ENCODE measurements at regions not wholly inside any gene's neighbourhood (a gene's known extent, or its start where the extent isn't known, plus 50 kb on each side); places are given as distances from the start of the nearest gene placed in this dataset.

DNA sequence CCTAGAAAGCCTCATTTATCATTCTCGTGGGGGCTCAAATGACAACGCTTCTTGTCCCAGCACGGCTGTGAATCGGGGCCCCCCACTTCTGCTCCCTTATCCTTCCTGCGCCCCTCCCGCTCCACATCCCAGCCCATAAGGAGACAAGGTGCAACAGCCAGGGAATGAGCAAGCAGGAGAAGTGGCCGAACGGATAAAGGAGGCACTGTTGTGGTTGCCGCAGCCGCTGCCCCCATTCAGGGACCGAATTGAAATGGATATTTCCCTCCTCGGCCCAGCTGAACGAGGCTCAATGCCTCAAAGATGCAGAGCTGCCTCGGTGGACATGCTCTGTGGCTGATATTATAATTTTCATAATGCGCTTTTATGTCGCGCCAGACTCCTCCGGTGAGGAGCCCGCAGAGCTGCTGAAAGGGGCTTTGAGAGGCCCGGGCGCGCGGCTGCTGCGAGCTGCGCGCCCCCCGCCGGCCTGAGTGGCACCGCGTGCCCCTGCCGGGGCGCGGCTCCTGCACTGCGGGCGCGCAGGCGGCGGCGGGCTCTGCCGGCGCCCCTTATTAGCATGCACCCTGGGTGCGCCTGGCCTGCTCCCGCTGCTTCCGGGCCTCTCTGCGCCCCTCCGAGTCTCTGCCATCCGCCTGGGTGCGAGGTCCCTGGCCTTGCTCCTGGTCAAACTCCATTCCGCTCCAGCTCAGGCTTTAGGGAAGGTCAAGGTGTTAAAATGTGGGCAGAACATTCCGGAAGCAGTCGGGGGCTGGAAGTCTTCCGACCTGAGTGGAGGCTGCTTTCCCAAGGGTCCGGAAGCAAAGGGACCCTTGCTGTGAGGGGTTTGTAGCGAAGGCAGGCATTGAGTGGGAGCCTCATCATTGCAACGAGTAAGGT lies 68.2 kb upstream of the TMEM33 start:
- POLR2A ChIA-PET: no interaction called here
- no peak for ATAC-seq (ENCODE audit: low read depth)

DNA sequence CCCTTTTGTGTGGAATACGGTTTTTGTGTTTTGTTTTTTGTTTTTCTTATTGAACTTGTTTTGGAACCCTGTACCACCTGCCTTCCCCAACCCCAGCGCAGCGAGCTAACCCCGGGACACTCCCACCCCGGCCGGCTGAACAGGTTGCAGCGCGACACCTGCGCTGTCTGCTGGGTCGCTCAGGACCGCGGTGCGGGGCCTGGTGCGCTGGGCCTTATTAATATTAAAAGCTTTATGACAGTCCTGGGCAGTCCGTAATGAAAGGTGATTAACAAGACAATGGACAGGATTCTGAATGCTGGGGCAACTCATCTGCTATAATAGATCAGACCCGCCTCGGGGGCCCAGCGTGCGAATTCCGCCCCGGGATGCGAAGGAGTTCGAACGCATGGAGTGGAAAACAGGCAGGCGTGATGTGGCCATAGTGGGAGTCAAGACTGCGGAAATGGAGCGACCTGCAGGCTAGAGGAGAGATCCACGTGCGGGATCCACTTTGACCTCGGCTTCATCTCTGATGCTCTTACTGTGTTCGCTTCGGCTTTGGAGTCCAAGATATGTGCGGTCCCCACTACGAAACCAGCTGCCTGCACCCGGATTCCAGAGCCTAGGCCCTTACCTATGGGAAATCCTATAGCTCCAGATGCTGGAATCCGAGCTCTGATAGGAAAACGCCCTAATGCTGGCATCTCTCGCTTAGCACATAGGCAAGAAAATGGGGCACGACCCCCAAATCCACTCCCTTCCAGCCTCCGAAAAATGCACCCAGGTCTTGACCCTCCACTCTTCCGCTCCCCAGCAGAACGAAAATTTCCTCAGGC lies 69.0 kb upstream of the TMEM33 start:
- CTCF ChIA-PET: no interaction called here
- Mint-ChIP-seq H3K36me3 (ENCODE audit: low read depth) (no peaks in the 10 kb centered on the region), H3K27me3 (peaks cover 64% of the 10 kb centered on the region), H3K27ac (no peak overlapping the region), H3K9me3 (no peaks in the 10 kb centered on the region), H3K4me1 (peaks cover 11% of the 10 kb centered on the region), H3K4me3 (no peak overlapping the region)
- intact Hi-C loops (cut with micrococcal nuclease): no loop called here
- POLR2A ChIA-PET: no interaction called here
- no peak for DNase-seq
- TF ChIP-seq, protein P1, sequence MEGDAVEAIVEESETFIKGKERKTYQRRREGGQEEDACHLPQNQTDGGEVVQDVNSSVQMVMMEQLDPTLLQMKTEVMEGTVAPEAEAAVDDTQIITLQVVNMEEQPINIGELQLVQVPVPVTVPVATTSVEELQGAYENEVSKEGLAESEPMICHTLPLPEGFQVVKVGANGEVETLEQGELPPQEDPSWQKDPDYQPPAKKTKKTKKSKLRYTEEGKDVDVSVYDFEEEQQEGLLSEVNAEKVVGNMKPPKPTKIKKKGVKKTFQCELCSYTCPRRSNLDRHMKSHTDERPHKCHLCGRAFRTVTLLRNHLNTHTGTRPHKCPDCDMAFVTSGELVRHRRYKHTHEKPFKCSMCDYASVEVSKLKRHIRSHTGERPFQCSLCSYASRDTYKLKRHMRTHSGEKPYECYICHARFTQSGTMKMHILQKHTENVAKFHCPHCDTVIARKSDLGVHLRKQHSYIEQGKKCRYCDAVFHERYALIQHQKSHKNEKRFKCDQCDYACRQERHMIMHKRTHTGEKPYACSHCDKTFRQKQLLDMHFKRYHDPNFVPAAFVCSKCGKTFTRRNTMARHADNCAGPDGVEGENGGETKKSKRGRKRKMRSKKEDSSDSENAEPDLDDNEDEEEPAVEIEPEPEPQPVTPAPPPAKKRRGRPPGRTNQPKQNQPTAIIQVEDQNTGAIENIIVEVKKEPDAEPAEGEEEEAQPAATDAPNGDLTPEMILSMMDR (IDR thresholded peaks at IDR 0.05): no peak
- ATAC-seq (ENCODE audit: low read depth): no peak

More for the DNA sequence above, 68.2 kb upstream of the TMEM33 start:
- CTCF ChIA-PET: no interaction called here
- Mint-ChIP-seq H3K27me3 (peaks cover 67% of the 10 kb centered on the region), H3K4me1 (peaks cover 11% of the 10 kb centered on the region), H3K9me3 (no peaks in the 10 kb centered on the region), H3K36me3 (ENCODE audit: low read depth) (no peaks in the 10 kb centered on the region), H3K27ac (no peak overlapping the region), H3K4me3 (peak overlapping the region; percentile 20)
- DNase-seq: no peak
- intact Hi-C loops (cut with micrococcal nuclease): no loop called here
- TF ChIP-seq, protein P1 (IDR thresholded peaks at IDR 0.05): no peak

- no peak overlapping the region for H3K27ac Mint-ChIP-seq
- peaks cover 11% of the 10 kb centered on the region for H3K4me1 Mint-ChIP-seq
- peaks cover 61% of the 10 kb centered on the region for H3K27me3 Mint-ChIP-seq
- no peak overlapping the region for H3K4me3 Mint-ChIP-seq
- TF ChIP-seq, protein P1 (IDR thresholded peaks at IDR 0.05): no peak
- CTCF ChIA-PET: no interaction called here
- H3K36me3 Mint-ChIP-seq (ENCODE audit: low read depth): no peaks in the 10 kb centered on the region
- DNase-seq: no peak
- intact Hi-C loops (cut with micrococcal nuclease): no loop called here
- H3K9me3 Mint-ChIP-seq: no peaks in the 10 kb centered on the region
- ATAC-seq (ENCODE audit: low read depth): no peak
- POLR2A ChIA-PET: no interaction called here
Observed at GRCh38 chr4:41865306-41865980, 69.8 kb upstream of the TMEM33 start.

DNA sequence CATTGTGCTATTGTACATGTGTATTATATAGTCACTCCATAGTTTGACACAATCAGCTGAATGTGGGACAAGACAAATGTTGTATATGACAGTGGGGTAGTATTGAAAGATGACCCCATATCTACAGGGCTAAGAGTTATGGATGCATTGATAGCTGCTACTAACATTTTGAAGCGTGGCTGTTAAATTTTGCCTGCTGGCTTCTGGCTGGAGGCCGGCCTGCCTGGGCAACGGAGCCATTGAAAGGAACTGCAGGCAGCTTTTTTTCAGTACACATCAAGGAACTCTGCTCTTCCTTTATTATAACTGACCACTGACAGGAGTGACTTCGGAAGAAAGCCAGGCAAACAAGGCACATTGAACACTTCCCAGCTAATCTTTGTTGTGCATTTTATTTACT lies 76.1 kb upstream of the TMEM33 start:
- TF ChIP-seq, protein P1 (IDR thresholded peaks at IDR 0.05): no peak
- ChIA-PET CTCF (no interaction called here), POLR2A (no interaction called here)
- peaks cover 34% of the 10 kb centered on the region for H3K27me3 Mint-ChIP-seq
- intact Hi-C loops (cut with micrococcal nuclease): no loop called here
- H3K4me1 Mint-ChIP-seq: no peaks in the 10 kb centered on the region
- ATAC-seq (ENCODE audit: low read depth): no peak
- H3K4me3 Mint-ChIP-seq: no peak overlapping the region
- DNase-seq: no peak
- no peak overlapping the region for H3K27ac Mint-ChIP-seq
- no peaks in the 10 kb centered on the region for H3K36me3 Mint-ChIP-seq (ENCODE audit: low read depth)
- no peaks in the 10 kb centered on the region for H3K9me3 Mint-ChIP-seq

GRCh38 chr4:41857226-41857641 lies 78.0 kb upstream of the TMEM33 start:
- DNase-seq (no peak), ATAC-seq (ENCODE audit: low read depth) (no peak)
- Mint-ChIP-seq H3K36me3 (ENCODE audit: low read depth) (no peaks in the 10 kb centered on the region), H3K27ac (no peak overlapping the region), H3K9me3 (no peaks in the 10 kb centered on the region), H3K27me3 (peaks cover 23% of the 10 kb centered on the region), H3K4me1 (no peaks in the 10 kb centered on the region), H3K4me3 (no peak overlapping the region)
- ChIA-PET CTCF (no interaction called here), POLR2A (no interaction called here)
- intact Hi-C loops (cut with micrococcal nuclease): no loop called here
- TF ChIP-seq, protein P1 (IDR thresholded peaks at IDR 0.05): no peak
